ENCODE measurements at regions not wholly inside any gene's neighbourhood (a gene's known extent, or its start where the extent isn't known, plus 50 kb on each side); places are given as distances from the start of the nearest gene placed in this dataset.

DNA sequence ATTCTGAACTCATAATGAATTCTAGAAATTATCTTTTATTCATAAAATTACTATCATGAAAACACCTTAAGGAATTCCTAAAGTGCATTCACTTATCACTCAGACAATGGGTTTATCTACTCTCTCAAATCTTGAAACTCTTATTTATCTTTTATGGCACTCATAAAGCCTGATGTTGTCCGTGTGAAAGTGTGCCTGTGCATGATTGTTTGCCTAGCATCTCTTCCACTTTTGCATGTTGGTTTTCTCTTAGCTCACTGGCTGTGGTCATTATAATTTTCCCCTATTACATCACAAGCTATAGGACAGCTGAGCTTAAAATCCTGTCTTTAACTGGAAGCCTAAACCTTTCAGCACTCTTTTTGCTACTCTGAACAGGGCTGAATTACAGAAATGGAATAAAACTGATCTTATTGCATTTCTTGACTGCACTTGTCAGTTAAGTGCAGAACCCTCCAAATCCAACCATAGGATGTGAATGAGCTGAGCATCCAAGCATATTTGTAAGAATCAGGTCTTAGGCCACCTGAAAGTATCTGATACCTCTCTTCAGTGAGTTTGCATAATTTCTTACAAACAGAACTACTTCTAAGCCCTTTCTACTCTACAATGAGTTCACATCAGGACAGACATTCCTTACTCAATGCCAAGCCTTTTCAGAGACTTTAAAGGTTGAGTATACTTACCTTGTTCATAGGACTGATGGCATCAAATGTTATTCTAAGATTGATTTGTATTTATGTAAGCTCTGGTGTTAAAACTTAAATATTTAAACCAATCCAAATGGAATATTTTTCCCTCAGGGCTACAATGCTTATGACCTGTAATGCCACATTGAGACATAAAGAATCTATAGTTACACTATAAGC lies 221.2 kb upstream of the KITLG start:
- intact Hi-C loops (cut with DNase I, micrococcal nuclease): no loop called here
- peak; percentile 82 for ATAC-seq
- no peak for DNase-seq

- intact Hi-C loops (cut with DNase I, micrococcal nuclease): no loop called here
- DNase-seq (no peak), ATAC-seq (no peak)
These were observed 212.8 kb upstream of the KITLG start for GRCh38 chr12:88793096-88793495.

- ATAC-seq: no peak
- no peak for DNase-seq
- intact Hi-C loops (cut with DNase I, micrococcal nuclease): no loop called here
These were observed 210.0 kb upstream of the KITLG start for GRCh38 chr12:88790231-88790630.

GRCh38 chr12:88784166-88784565 lies 203.9 kb upstream of the KITLG start:
- intact Hi-C loops (cut with DNase I, micrococcal nuclease): no loop called here
- DNase-seq (no peak), ATAC-seq (no peak)

GRCh38 chr12:88782351-88782750 lies 202.1 kb upstream of the KITLG start:
- ATAC-seq: no peak
- no peak for DNase-seq
- intact Hi-C loops (cut with DNase I, micrococcal nuclease): no loop called here

DNA sequence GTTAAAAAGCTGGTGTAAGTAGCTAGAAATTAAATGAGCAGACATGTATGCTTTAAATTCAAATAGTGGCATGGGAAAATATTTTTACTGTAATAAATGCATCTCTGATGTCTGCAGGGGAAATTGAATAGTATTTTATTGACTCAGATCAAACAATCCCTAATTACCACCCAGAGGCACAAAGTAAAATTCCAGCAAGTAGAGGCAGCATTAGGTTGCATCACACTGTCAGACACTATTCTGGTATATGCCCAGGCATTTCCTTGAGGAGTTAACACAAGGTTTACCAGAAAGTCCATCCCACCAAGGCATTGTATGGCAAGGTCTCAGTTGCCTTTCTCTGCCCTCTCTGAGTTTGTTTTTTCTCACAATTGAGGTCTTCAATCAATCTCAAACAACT lies 201.6 kb upstream of the KITLG start:
- DNase-seq: no peak
- intact Hi-C loops (cut with DNase I, micrococcal nuclease): no loop called here
- ATAC-seq: no peak

- DNase-seq (no peak), ATAC-seq (no peak)
- intact Hi-C loops (cut with DNase I, micrococcal nuclease): no loop called here
These were observed 197.8 kb upstream of the KITLG start for GRCh38 chr12:88778064-88778463.

DNA sequence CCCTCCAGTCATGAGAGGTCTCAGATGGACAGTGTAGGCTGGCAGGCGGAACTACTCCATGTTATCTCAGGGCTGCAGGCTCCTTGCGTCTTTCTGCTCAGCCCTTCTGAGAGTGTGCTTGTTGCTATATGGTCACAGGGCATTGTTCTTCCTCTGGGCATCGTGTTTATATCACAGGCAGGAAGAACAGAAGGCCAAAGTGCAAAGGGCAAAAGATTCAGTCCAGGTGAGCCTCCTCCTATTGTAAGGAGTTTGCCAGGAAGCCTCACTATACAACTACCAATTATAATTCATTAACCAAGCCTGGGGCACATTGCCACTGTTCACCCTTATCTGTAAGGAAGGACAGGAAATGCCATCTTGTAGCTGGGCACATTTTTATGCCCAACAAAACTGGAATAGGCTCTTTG lies 195.5 kb upstream of the KITLG start:
- DNase-seq (peak; percentile 45 to 63), ATAC-seq (peak; percentile 99)
- intact Hi-C loops (cut with DNase I, micrococcal nuclease): no loop called here

GRCh38 chr12:88767699-88768098 lies 187.4 kb upstream of the KITLG start:
- intact Hi-C loops (cut with DNase I, micrococcal nuclease): no loop called here
- DNase-seq (no peak), ATAC-seq (no peak)

DNA sequence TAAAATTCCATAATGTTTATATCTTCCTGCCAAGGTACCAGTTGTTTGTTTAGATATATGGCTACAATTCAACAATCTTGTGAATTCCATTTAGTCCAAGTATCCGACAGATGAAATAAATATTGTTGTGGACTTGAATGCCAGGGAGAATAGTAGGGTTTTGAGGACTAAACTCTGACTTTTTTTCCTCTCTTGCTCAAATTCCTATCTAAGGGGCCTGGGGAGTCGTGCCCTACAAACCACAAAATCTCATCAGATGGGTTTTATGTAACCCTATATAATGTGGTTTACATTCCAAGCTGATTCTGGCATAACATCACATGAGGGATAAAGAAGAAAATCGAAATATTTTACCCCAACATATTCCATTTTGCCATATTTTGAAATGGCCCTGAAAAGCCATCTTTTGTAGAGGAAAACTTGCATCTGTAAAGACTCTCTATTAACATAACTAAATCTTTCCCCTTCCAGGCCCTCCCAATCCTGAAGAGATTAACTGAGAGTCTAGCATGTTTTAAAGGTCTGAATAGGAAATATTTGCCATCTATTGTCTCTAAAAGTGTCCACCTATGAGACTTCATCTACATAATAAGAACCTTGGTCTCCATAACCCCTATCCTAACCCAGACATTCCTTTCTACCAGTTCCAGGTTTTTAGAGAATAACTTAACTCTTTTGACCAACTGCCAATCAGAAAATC lies 184.7 kb upstream of the KITLG start:
- DNase-seq (no peak), ATAC-seq (no peak)
- intact Hi-C loops (cut with DNase I, micrococcal nuclease): no loop called here

GRCh38 chr12:88763536-88764100 lies 183.3 kb upstream of the KITLG start:
- intact Hi-C loops (cut with DNase I, micrococcal nuclease): no loop called here
- DNase-seq (no peak), ATAC-seq (no peak)

GRCh38 chr12:88758176-88758575 lies 177.9 kb upstream of the KITLG start:
- DNase-seq (no peak), ATAC-seq (no peak)
- intact Hi-C loops (cut with DNase I, micrococcal nuclease): no loop called here

- intact Hi-C loops (cut with DNase I, micrococcal nuclease): no loop called here
- ATAC-seq (no peak), DNase-seq (no peak)
These were observed 176.6 kb upstream of the KITLG start for GRCh38 chr12:88756917-88757316.

DNA sequence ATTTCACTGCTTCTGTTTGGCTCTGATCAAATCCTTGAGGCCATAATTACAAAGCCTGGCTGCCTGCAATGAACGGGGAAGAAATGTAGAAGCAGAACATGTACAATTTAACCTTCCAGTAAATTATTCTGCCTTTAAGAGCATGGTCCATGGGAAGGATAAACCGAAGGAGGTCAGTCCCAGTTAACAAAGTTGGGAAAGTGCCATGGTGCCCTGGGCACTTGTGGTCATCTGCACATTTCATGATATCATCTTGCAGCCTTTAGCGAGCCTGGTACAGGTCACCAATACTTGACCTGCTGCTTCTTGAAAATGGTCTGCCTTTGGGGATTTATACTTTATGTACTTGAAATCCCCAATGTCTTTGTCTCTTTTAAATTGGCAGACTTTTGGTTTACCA lies 175.9 kb upstream of the KITLG start:
- no peak for ATAC-seq

GRCh38 chr12:88753707-88754106 lies 173.4 kb upstream of the KITLG start:
- intact Hi-C loops (cut with DNase I, micrococcal nuclease): no loop called here
- ATAC-seq (no peak), DNase-seq (no peak)

More for the DNA sequence above, 175.9 kb upstream of the KITLG start:
- DNase-seq: no peak
- intact Hi-C loops (cut with DNase I, micrococcal nuclease): no loop called here

- DNase-seq (no peak), ATAC-seq (peak; percentile 50)
- intact Hi-C loops (cut with DNase I, micrococcal nuclease): no loop called here
These were observed 172.8 kb upstream of the KITLG start for GRCh38 chr12:88753066-88753465.

DNA sequence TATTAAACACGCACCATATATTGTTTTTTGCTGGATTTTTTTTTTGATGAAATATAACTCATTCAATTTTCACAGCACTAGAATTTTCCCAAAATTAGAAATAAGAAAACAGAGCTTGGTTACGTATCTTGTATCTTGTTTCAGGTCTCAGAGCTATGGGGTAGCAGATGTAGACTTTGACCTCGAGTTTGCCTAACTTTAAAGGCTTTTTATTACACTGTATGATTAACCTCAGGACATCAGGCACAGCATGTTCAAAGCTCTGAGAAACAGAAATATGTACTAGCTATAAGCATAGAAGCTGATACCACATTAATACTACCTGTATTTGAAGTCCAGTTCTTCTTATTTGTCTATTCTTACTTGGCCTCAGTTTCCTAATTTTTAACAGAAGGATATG lies 171.9 kb upstream of the KITLG start:
- peak; percentile 91 for ATAC-seq
- intact Hi-C loops (cut with DNase I, micrococcal nuclease): no loop called here
- DNase-seq: no peak

GRCh38 chr12:88750867-88751543 lies 170.7 kb upstream of the KITLG start:
- ATAC-seq (no peak), DNase-seq (no peak)
- intact Hi-C loops (cut with DNase I, micrococcal nuclease): no loop called here

GRCh38 chr12:88746386-88746785 lies 166.1 kb upstream of the KITLG start:
- intact Hi-C loops (cut with DNase I, micrococcal nuclease): no loop called here
- DNase-seq (no peak), ATAC-seq (peak; percentile 62)

Data from left colon (tissue), 2 donors.